GM23248 (cell line): ENCODE measurements at regions not wholly inside any gene's neighbourhood (a gene's known extent, or its start where the extent isn't known, plus 50 kb on each side); places are given as distances from the start of the nearest gene placed in this dataset.

Experiments
- EZH2 ChIP-seq: fragments of 200-600 bp; sonication (generic); IDR thresholded peaks from 2 replicates; pipeline ENCODE4 v1.6.1; 2018; ENCODE audit warnings: antibody characterized with exemption, mild to moderate bottlenecking; ENCODE audit not compliant: insufficient read depth, poor library complexity, severe bottlenecking
- EZH2phosphoT487 ChIP-seq: fragments of 200-600 bp; sonication (generic); IDR thresholded peaks from 2 replicates; pipeline ENCODE4 v1.6.1; 2018; ENCODE audit warnings: antibody characterized with exemption, moderate library complexity, mild to moderate bottlenecking, low read depth; ENCODE audit not compliant: insufficient read depth

DNA sequence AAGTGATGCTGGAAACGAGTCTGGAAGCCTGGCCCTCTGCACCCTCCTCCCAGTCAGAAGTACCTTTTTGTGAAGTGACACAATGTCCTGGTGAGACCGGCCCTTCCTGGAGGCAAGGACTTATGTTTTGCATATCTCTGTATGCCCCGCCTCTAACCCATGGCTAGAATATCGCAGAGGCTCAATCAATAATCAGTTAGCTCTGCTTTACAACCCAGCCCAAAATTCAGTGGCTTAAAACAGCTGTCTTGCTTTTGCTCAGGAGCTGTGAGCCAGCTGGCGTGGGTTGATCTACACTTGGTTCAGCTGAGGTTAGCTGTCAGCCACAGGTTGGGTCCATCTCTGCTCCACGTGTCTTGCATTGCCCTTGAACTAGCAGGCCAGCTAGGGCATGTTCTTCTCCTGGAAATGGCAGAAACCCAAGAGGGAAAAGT, 98.8 kb upstream of the METTL14 start:
- no peak for TF ChIP-seq EZH2
- TF ChIP-seq EZH2phosphoT487 = no peak
